ENCODE measurements at regions not wholly inside any gene's neighbourhood (a gene's known extent, or its start where the extent isn't known, plus 50 kb on each side); places are given as distances from the start of the nearest gene placed in this dataset.

DNA sequence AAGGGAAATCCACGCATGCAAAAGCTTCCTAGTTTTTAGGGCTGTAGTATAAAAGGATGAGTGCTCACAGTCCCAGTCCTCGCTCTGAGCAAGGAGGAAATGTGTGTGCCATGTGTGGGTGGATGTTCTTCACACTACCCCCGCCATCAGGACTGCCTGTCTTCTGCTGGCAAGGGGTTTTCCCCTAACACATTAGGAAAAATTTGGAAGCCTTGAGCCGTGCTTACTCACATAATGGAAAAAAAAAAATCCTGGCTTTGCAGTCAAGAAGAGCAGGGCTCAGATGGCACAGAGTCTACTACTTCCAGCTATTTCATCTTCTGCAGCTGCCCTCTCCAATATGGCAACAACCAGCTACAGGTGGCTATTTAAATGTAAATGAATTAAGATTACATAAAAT lies 363.1 kb downstream of the PLPP3 start:
- TF ChIP-seq, protein P1, sequence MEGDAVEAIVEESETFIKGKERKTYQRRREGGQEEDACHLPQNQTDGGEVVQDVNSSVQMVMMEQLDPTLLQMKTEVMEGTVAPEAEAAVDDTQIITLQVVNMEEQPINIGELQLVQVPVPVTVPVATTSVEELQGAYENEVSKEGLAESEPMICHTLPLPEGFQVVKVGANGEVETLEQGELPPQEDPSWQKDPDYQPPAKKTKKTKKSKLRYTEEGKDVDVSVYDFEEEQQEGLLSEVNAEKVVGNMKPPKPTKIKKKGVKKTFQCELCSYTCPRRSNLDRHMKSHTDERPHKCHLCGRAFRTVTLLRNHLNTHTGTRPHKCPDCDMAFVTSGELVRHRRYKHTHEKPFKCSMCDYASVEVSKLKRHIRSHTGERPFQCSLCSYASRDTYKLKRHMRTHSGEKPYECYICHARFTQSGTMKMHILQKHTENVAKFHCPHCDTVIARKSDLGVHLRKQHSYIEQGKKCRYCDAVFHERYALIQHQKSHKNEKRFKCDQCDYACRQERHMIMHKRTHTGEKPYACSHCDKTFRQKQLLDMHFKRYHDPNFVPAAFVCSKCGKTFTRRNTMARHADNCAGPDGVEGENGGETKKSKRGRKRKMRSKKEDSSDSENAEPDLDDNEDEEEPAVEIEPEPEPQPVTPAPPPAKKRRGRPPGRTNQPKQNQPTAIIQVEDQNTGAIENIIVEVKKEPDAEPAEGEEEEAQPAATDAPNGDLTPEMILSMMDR (IDR thresholded peaks at IDR 0.05) = no peak
- Mint-ChIP-seq H3K27ac (no peak overlapping the region), H3K4me3 (no peak overlapping the region), H3K27me3 (ENCODE audit: low read depth in 2 of 2) (peaks cover 0 to 2% of the 10 kb centered on the region in 2 donors), H3K36me3 (no peaks in the 10 kb centered on the region), H3K9me3 (peaks cover 0 to 3% of the 10 kb centered on the region in 2 donors), H3K4me1 (no peaks in the 10 kb centered on the region)
- DNase-seq = no peak
- no peak overlapping the region for H3K27ac ChIP-seq (ENCODE audit: low read length)
- no peak for ATAC-seq
- no peaks in the 10 kb centered on the region for H3K36me3 ChIP-seq (ENCODE audit: control insufficient read depth, insufficient read depth, low read length)
- no peaks in the 10 kb centered on the region for H3K9me3 ChIP-seq (ENCODE audit: control insufficient read depth, insufficient read depth, low read length)
- WGBS (ENCODE audit: insufficient coverage) = 72% methylated on average over 4 of the region's 4 CpGs
- intact Hi-C loops (cut with micrococcal nuclease) = no loop called here
- H3K27me3 ChIP-seq (ENCODE audit: control insufficient read depth, insufficient read depth, low read length) = no peaks in the 10 kb centered on the region
- no peak overlapping the region for H3K4me3 ChIP-seq (ENCODE audit: low read length)
- H3K4me1 ChIP-seq (ENCODE audit: control insufficient read depth, insufficient read depth, low read length) = no peaks in the 10 kb centered on the region

DNA sequence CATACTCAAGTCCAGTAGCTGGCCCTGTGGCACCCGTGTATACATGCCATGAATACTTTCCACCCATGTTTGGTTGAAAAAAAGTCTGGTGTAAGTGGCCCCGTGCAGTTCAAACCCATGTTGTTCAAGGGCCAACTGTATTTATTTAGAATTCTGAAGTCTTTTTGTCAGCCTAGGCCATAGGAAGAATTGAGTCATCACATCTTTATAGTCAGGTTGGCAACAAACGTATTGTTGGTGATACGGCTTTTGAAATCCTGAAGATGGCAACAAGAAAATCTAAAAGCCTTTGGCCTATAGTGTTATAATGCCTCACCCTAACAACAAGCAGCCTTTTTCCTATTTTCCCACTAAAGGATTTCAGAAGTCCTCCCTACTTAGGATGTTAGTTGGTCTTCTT lies 363.6 kb downstream of the PLPP3 start:
- H3K4me1 Mint-ChIP-seq = no peaks in the 10 kb centered on the region
- no peak overlapping the region for H3K27ac ChIP-seq (ENCODE audit: low read length)
- H3K4me1 ChIP-seq (ENCODE audit: control insufficient read depth, insufficient read depth, low read length) = no peaks in the 10 kb centered on the region
- intact Hi-C loops (cut with micrococcal nuclease) = no loop called here
- H3K4me3 ChIP-seq (ENCODE audit: low read length) = no peak overlapping the region
- H3K36me3 ChIP-seq (ENCODE audit: control insufficient read depth, insufficient read depth, low read length) = no peaks in the 10 kb centered on the region
- WGBS (ENCODE audit: insufficient coverage) = 93% methylated on average over 4 of the region's 4 CpGs
- ATAC-seq (no peak), DNase-seq (no peak)
- TF ChIP-seq, protein P1 (IDR thresholded peaks at IDR 0.05) = no peak
- no peak overlapping the region for H3K4me3 Mint-ChIP-seq
- H3K36me3 Mint-ChIP-seq = no peaks in the 10 kb centered on the region
- H3K27me3 Mint-ChIP-seq (ENCODE audit: low read depth in 2 of 2) = no peaks in the 10 kb centered on the region
- H3K27me3 ChIP-seq (ENCODE audit: control insufficient read depth, insufficient read depth, low read length) = no peaks in the 10 kb centered on the region
- H3K27ac Mint-ChIP-seq = no peak overlapping the region
- H3K9me3 ChIP-seq (ENCODE audit: control insufficient read depth, insufficient read depth, low read length) = no peaks in the 10 kb centered on the region
- peaks cover 2 to 3% of the 10 kb centered on the region in 2 donors for H3K9me3 Mint-ChIP-seq

DNA sequence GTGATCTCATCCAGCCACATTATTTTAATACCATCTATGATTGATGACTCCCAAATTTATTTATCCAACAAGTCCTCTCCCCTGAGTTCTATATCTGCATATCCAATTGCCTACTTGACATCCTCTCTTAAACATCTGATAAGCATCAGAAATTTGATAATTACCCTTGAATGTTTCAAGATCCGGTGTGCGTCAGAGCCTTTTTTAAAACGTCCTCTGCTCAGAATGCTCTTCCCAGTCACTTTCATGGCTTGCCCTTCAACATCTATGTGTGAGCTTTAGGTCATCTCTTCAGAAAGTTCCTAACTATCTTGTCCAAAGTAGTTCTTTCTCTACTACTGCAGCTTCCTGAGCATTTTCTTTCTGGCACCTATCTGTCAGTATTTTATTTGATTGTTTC lies 364.3 kb downstream of the PLPP3 start:
- H3K4me3 Mint-ChIP-seq = no peak overlapping the region
- 94% methylated on average over 3 of the region's 3 CpGs for WGBS (ENCODE audit: insufficient coverage)
- Histone ChIP-seq H3K9me3 (ENCODE audit: control insufficient read depth, insufficient read depth, low read length) (no peaks in the 10 kb centered on the region), H3K27ac (ENCODE audit: low read length) (no peak overlapping the region), H3K36me3 (ENCODE audit: control insufficient read depth, insufficient read depth, low read length) (no peaks in the 10 kb centered on the region), H3K4me3 (ENCODE audit: low read length) (no peak overlapping the region), H3K27me3 (ENCODE audit: control insufficient read depth, insufficient read depth, low read length) (no peaks in the 10 kb centered on the region), H3K4me1 (ENCODE audit: control insufficient read depth, insufficient read depth, low read length) (no peaks in the 10 kb centered on the region)
- no peaks in the 10 kb centered on the region for H3K4me1 Mint-ChIP-seq
- DNase-seq = no peak
- intact Hi-C loops (cut with micrococcal nuclease) = no loop called here
- no peaks in the 10 kb centered on the region for H3K27me3 Mint-ChIP-seq (ENCODE audit: low read depth in 2 of 2)
- H3K27ac Mint-ChIP-seq = no peak overlapping the region
- no peaks in the 10 kb centered on the region for H3K36me3 Mint-ChIP-seq
- TF ChIP-seq, protein P1 (IDR thresholded peaks at IDR 0.05) = no peak
- H3K9me3 Mint-ChIP-seq = peaks cover 2% of the 10 kb centered on the region in 2 donors
- no peak for ATAC-seq

DNA sequence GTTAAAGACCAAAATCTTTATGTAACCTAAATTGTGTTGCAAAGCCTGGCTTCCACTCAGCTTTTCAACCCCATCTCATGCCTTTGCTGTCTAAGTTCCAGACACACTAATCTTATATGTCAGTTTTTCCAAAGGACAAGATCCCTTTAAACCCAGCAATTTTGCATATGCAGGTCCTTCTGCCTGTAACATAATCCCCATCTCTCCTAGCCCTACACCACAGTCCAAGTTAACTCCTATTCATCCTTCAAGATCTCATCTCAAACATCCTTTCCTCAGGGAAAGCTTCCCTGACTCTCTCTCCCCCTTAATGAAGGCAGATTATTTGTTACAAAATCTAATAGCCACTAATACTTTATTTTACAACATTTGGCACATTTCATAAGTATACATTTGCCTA lies 366.3 kb downstream of the PLPP3 start:
- no peak overlapping the region for H3K27ac Mint-ChIP-seq
- no peaks in the 10 kb centered on the region for H3K9me3 ChIP-seq (ENCODE audit: control insufficient read depth, insufficient read depth, low read length)
- H3K27me3 Mint-ChIP-seq (ENCODE audit: low read depth in 2 of 2) = no peaks in the 10 kb centered on the region
- H3K9me3 Mint-ChIP-seq = peaks cover 0 to 4% of the 10 kb centered on the region in 2 donors
- H3K27me3 ChIP-seq (ENCODE audit: control insufficient read depth, insufficient read depth, low read length) = no peaks in the 10 kb centered on the region
- H3K27ac ChIP-seq (ENCODE audit: low read length) = no peak overlapping the region
- ATAC-seq (no peak), DNase-seq (no peak)
- H3K4me1 ChIP-seq (ENCODE audit: control insufficient read depth, insufficient read depth, low read length) = no peaks in the 10 kb centered on the region
- TF ChIP-seq, protein P1 (IDR thresholded peaks at IDR 0.05) = no peak
- no peak overlapping the region for H3K4me3 Mint-ChIP-seq
- no peaks in the 10 kb centered on the region for H3K36me3 ChIP-seq (ENCODE audit: control insufficient read depth, insufficient read depth, low read length)
- no peak overlapping the region for H3K4me3 ChIP-seq (ENCODE audit: low read length)
- no peaks in the 10 kb centered on the region for H3K4me1 Mint-ChIP-seq
- no peaks in the 10 kb centered on the region for H3K36me3 Mint-ChIP-seq
- intact Hi-C loops (cut with micrococcal nuclease) = no loop called here
